PC-9 (cell line): ENCODE measurements at regions not wholly inside any gene's neighbourhood (a gene's known extent, or its start where the extent isn't known, plus 50 kb on each side); places are given as distances from the start of the nearest gene placed in this dataset.

ENCODE experiments used
- BruUV-seq: library from RNA; stranded (reverse); fragments of 400-500 nt; replicated peaks from 2 replicates; lab custom pipeline; 2021; lab: Mats Ljungman, UMichigan
- CTCF ChIA-PET: fragments of 300-600 bp; sonication (Branson Sonifier 250); formaldehyde crosslinking; loops from one replicate; lab custom pipeline; 2022; ENCODE audit warnings: antibody characterized with exemption; lab: Charles Lee
- POLR2A ChIA-PET: fragments of 300-600 bp; sonication (Branson Sonifier 250); formaldehyde crosslinking; loops from one replicate; lab custom pipeline; 2022; ENCODE audit warnings: antibody characterized with exemption; ENCODE audit not compliant: unreplicated experiment; lab: Charles Lee
- DNase-seq, 2 experiments: peaks; one replicate each; pipeline versions ENCODE4 v3.0.0 to v3.0.0-alpha.2; 2015 to 2022; ENCODE audit warnings: mixed read lengths in 1 of 2
- H2AFZ ChIP-seq: fragments of 200-600 bp; sonication (generic); 2 replicates; pipeline ENCODE4 v1.8.1; 2017; ENCODE audit warnings: antibody characterized with exemption
- H3F3A ChIP-seq: fragments of 200-600 bp; sonication (generic); 2 replicates; pipeline ENCODE4 v1.8.1; 2017; ENCODE audit warnings: antibody characterized with exemption, mild to moderate bottlenecking, low read depth; ENCODE audit not compliant: insufficient read depth
- H3K27ac ChIP-seq: fragments of 200-600 bp; sonication (generic); 2 replicates; pipeline ENCODE4 v1.6.1; 2016; ENCODE audit warnings: mixed run types
- H3K27me3 ChIP-seq: fragments of 200-600 bp; sonication (generic); 2 replicates; pipeline ENCODE4 v1.6.1; 2016; ENCODE audit warnings: low read depth, mixed run types; ENCODE audit not compliant: insufficient read depth
- H3K36me3 ChIP-seq: fragments of 200-600 bp; sonication (generic); 2 replicates; pipeline ENCODE4 v1.6.1; 2016; ENCODE audit warnings: low read depth, mixed run types
- H3K4me1 ChIP-seq: fragments of 200-600 bp; sonication (generic); replicated peaks from 2 replicates; pipeline ENCODE4 v1.6.1; 2016; ENCODE audit warnings: mixed run types; ENCODE audit not compliant: insufficient read depth
- H3K4me2 ChIP-seq: fragments of 200-600 bp; sonication (generic); 2 replicates; pipeline ENCODE4 v1.6.1; 2017; ENCODE audit warnings: mixed run types
- H3K4me3 ChIP-seq: fragments of 200-600 bp; sonication (generic); 2 replicates; pipeline ENCODE4 v1.6.1; 2016; ENCODE audit warnings: mixed run types
- H3K79me2 ChIP-seq: fragments of 200-600 bp; sonication (generic); 2 replicates; pipeline ENCODE4 v1.6.1; 2017; ENCODE audit warnings: low read depth, mixed run types
- H3K9me2 ChIP-seq: fragments of 200-600 bp; sonication (generic); 2 replicates; pipeline ENCODE4 v1.8.1; 2017; ENCODE audit warnings: mild to moderate bottlenecking; ENCODE audit not compliant: insufficient read depth
- H3K9me3 ChIP-seq: fragments of 200-600 bp; sonication (generic); 2 replicates; pipeline ENCODE4 v1.8.1; 2016; ENCODE audit warnings: low read depth; ENCODE audit not compliant: insufficient read depth
- H4K20me1 ChIP-seq: fragments of 200-600 bp; sonication (generic); 2 replicates; pipeline ENCODE4 v1.8.1; 2017; ENCODE audit not compliant: insufficient read depth
- CTCF ChIP-seq: fragments of 200-600 bp; sonication (generic); conservative IDR thresholded peaks from 2 replicates; pipeline ENCODE4 v1.6.1; 2017; ENCODE audit warnings: mixed run types, antibody characterized with exemption, mild to moderate bottlenecking, moderate library complexity
- EZH2 ChIP-seq: fragments of 200-600 bp; sonication (generic); IDR thresholded peaks from 2 replicates; pipeline ENCODE4 v1.8.0; 2017; ENCODE audit warnings: antibody characterized with exemption, low read depth
- intact Hi-C: fragments of 100-400 bp; cut with micrococcal nuclease; formaldehyde crosslinking; loops from one replicate; pipeline ENCODE4 v1.10.0; 2022; ENCODE audit not compliant: unreplicated experiment

- POLR2A ChIA-PET, result no interaction called here
- no peaks in the 10 kb centered on the region; the same call in 1 of the 2 replicates for H4K20me1 ChIP-seq
- no TSS peak for BruUV-seq
These were observed 199.9 kb upstream of the KLF14 start for GRCh38 chr7:130933919-130934318.

GRCh38 chr7:130935564-130936157 is 201.7 kb upstream of the KLF14 start:
- H3F3A ChIP-seq, result peaks cover 29% of the 10 kb centered on the region
- intact Hi-C loops, result no loop called here
- H3K4me3 ChIP-seq, result no peak overlapping the region
- H3K27ac ChIP-seq, result no peak overlapping the region
- no peaks in the 10 kb centered on the region; the same call in 1 of the 2 replicates for H4K20me1 ChIP-seq
- no peak overlapping the region for H3K4me2 ChIP-seq
- no peak for DNase-seq
- no peaks in the 10 kb centered on the region for H3K9me3 ChIP-seq
- no peak overlapping the region for H2AFZ ChIP-seq
- TF ChIP-seq EZH2, result no peak
- TF ChIP-seq CTCF, result no peak
- no TSS peak for BruUV-seq
- H3K36me3 ChIP-seq, result peaks cover 24% of the 10 kb centered on the region; the same call in 1 of the 2 replicates
- ChIA-PET CTCF (no interaction called here), POLR2A (no interaction called here)
- no peaks in the 10 kb centered on the region for H3K4me1 ChIP-seq
- H3K79me2 ChIP-seq, result peaks cover 91% of the 10 kb centered on the region
- no peaks in the 10 kb centered on the region for H3K27me3 ChIP-seq
- H3K9me2 ChIP-seq, result 0 out of 2 replicates have a peak, but pooled peaks cover 4% of the 10 kb centered on the region

More at GRCh38 chr7:130933919-130934318, 199.9 kb upstream of the KLF14 start:
- H3K9me2 ChIP-seq, result 0 out of 2 replicates have a peak, but pooled peaks cover 4% of the 10 kb centered on the region
- intact Hi-C loops, result no loop called here
- peaks cover 89% of the 10 kb centered on the region for H3K79me2 ChIP-seq
- H2AFZ ChIP-seq, result no peak overlapping the region
- no peak overlapping the region for H3K4me2 ChIP-seq
- no peaks in the 10 kb centered on the region for H3K4me1 ChIP-seq
- CTCF ChIA-PET, result no interaction called here
- H3F3A ChIP-seq, result peaks cover 32% of the 10 kb centered on the region
- H3K27ac ChIP-seq, result no peak overlapping the region
- TF ChIP-seq CTCF, result no peak
- no peak for TF ChIP-seq EZH2
- no peak for DNase-seq
- no peaks in the 10 kb centered on the region for H3K27me3 ChIP-seq
- no peak overlapping the region for H3K4me3 ChIP-seq
- peaks cover 26% of the 10 kb centered on the region; the same call in 1 of the 2 replicates for H3K36me3 ChIP-seq
- no peaks in the 10 kb centered on the region for H3K9me3 ChIP-seq

- H3K9me3 ChIP-seq, result no peaks in the 10 kb centered on the region
- ChIA-PET CTCF (no interaction called here), POLR2A (no interaction called here)
- H3K4me2 ChIP-seq, result no peak overlapping the region
- H3K79me2 ChIP-seq, result peaks cover 90% of the 10 kb centered on the region
- no peak overlapping the region for H2AFZ ChIP-seq
- TF ChIP-seq CTCF (no peak), EZH2 (no peak)
- peaks cover 23% of the 10 kb centered on the region; the same call in 1 of the 2 replicates for H3K36me3 ChIP-seq
- H3K27ac ChIP-seq, result no peak overlapping the region
- H3K4me3 ChIP-seq, result no peak overlapping the region
- DNase-seq, result no peak
- intact Hi-C loops, result no loop called here
- BruUV-seq, result no TSS peak
- H3K27me3 ChIP-seq, result no peaks in the 10 kb centered on the region
- no peaks in the 10 kb centered on the region; the same call in 1 of the 2 replicates for H4K20me1 ChIP-seq
- 0 out of 2 replicates have a peak, but pooled peaks cover 4% of the 10 kb centered on the region for H3K9me2 ChIP-seq
- peaks cover 22% of the 10 kb centered on the region for H3F3A ChIP-seq
- H3K4me1 ChIP-seq, result no peaks in the 10 kb centered on the region
These were observed 202.4 kb upstream of the KLF14 start for GRCh38 chr7:130936202-130936931.
